H1 (cell line): ENCODE measurements at regions not wholly inside any gene's neighbourhood (a gene's known extent, or its start where the extent isn't known, plus 50 kb on each side); places are given as distances from the start of the nearest gene placed in this dataset.

Experiments used
- CTCF ChIA-PET: fragments of 300-600 bp; sonication (Branson Sonifier 250); formaldehyde crosslinking; loops from one replicate; lab custom pipeline; 2021; ENCODE audit not compliant: partially characterized antibody; lab: Charles Lee
- POLR2A ChIA-PET: fragments of 300-600 bp; sonication (Branson Sonifier 250); formaldehyde crosslinking; loops from one replicate; lab custom pipeline; 2021; ENCODE audit warnings: inconsistent platforms; ENCODE audit not compliant: partially characterized antibody; lab: Charles Lee
- DNase-seq, 2 experiments: peaks; one replicate each; pipeline versions ENCODE4 v3.0.0 to v3.0.0-alpha.2; 2010 to 2022; ENCODE audit warnings: low spot score in 2 of 2, low read depth in 1 of 2, mixed read lengths in 1 of 2
- FAIRE-seq: peaks from 2 replicates; lab custom pipeline; 2011; peaks lifted over from hg19 to GRCh38; lab: Jason Lieb, UNC
- H2AFZ ChIP-seq: 2 replicates; pipeline ENCODE4 v1.8.1; 2012; ENCODE audit warnings: low read length, inconsistent platforms
- H2AK5ac ChIP-seq: 2 replicates; pipeline ENCODE4 v1.6.1; 2013; ENCODE audit warnings: low read depth, low read length
- H2BK120ac ChIP-seq: replicated peaks from 2 replicates; pipeline ENCODE3; 2013; ENCODE audit warnings: low read depth, low read length, inconsistent platforms
- H2BK12ac ChIP-seq: 2 replicates; pipeline ENCODE4 v1.6.1; 2013; ENCODE audit warnings: low read depth, low read length
- H2BK15ac ChIP-seq: 2 replicates; pipeline ENCODE4 v1.6.1; 2013; ENCODE audit warnings: low read length
- H2BK20ac ChIP-seq: 2 replicates; pipeline ENCODE4 v1.6.1; 2013; ENCODE audit warnings: low read length
- H2BK5ac ChIP-seq: 2 replicates; pipeline ENCODE4 v1.6.1; 2013; ENCODE audit warnings: low read depth, low read length
- H3K14ac ChIP-seq: 2 replicates; pipeline ENCODE4 v1.6.1; 2013; ENCODE audit warnings: inconsistent platforms; ENCODE audit not compliant: insufficient read length
- H3K18ac ChIP-seq: 2 replicates; pipeline ENCODE4 v1.6.1; 2013; ENCODE audit warnings: low read length; ENCODE audit errors: extremely low read depth
- H3K23ac ChIP-seq: 2 replicates; pipeline ENCODE4 v1.6.1; 2013; ENCODE audit warnings: inconsistent platforms; ENCODE audit not compliant: insufficient read length
- H3K23me2 ChIP-seq: 2 replicates; pipeline ENCODE4 v1.6.1; 2013; ENCODE audit warnings: low read depth, low read length
- H3K27ac ChIP-seq: 2 replicates; pipeline ENCODE4 v1.6.1; 2011; ENCODE audit warnings: low read depth, low read length, inconsistent platforms
- H3K27me3 ChIP-seq, 4 experiments: replicated peaks in 1 of 4; 1 replicate in 1 of 4; 2 replicates in 3 of 4; pipeline versions ENCODE4 v1.6.1 to v1.8.1; 2011 to 2013; ENCODE audit warnings: low read length in 3 of 4, mild to moderate bottlenecking in 3 of 4, inconsistent platforms in 2 of 4, mixed read lengths in 2 of 4, moderate library complexity in 1 of 4; ENCODE audit not compliant: control insufficient read depth in 3 of 4, insufficient read depth in 3 of 4; ENCODE audit errors: extremely low read depth in 1 of 4
- H3K36me3 ChIP-seq, 4 experiments: 2 replicates each; pipeline versions ENCODE4 v1.6.1 to v1.8.1; 2011 to 2013; ENCODE audit warnings: mild to moderate bottlenecking in 4 of 4, low read length in 3 of 4, moderate library complexity in 2 of 4, control low read depth in 1 of 4, inconsistent platforms in 1 of 4; ENCODE audit not compliant: insufficient read depth in 4 of 4, control insufficient read depth in 2 of 4
- H3K4ac ChIP-seq: replicated peaks from 2 replicates; pipeline ENCODE3; 2013; ENCODE audit warnings: low read length, low read depth, mixed read lengths, inconsistent platforms; ENCODE audit not compliant: insufficient read length
- H3K4me1 ChIP-seq, 4 experiments: replicated peaks in 1 of 4; 1 replicate in 1 of 4; 2 replicates in 3 of 4; pipeline versions ENCODE4 v1.6.1 to v1.8.1; 2011 to 2013; ENCODE audit warnings: low read length in 3 of 4, inconsistent platforms in 2 of 4, mixed read lengths in 1 of 4; ENCODE audit not compliant: insufficient read depth in 4 of 4, control insufficient read depth in 3 of 4
- H3K4me2 ChIP-seq, 2 experiments: 2 replicates each; pipeline versions ENCODE4 v1.6.1 to v1.8.1; 2011 to 2013; ENCODE audit warnings: low read depth in 2 of 2, low read length in 2 of 2, control low read depth in 1 of 2, inconsistent platforms in 1 of 2, mild to moderate bottlenecking in 1 of 2; ENCODE audit not compliant: insufficient read depth in 1 of 2
- H3K4me3 ChIP-seq, 4 experiments: fragments of 200-600, 300-600 bp in 1 of 4; sonication (generic), shearing (Covaris generic), sonication (Bioruptor Twin) in 1 of 4; 2 replicates each; pipeline versions ENCODE4 v1.5.1 to v1.8.1; 2011 to 2016; ENCODE audit warnings: low read length in 4 of 4, low read depth in 3 of 4, control low read depth in 2 of 4, inconsistent platforms in 2 of 4, mild to moderate bottlenecking in 2 of 4, mixed read lengths in 1 of 4, moderate library complexity in 1 of 4; ENCODE audit not compliant: insufficient read depth in 2 of 4; ENCODE audit errors: extremely low read depth in 1 of 4
- H3K56ac ChIP-seq: replicated peaks from 2 replicates; pipeline ENCODE3; 2013; ENCODE audit warnings: low read depth, mild to moderate bottlenecking, mixed read lengths, low read length, inconsistent platforms; ENCODE audit not compliant: insufficient read length
- H3K79me1 ChIP-seq: 2 replicates; pipeline ENCODE4 v1.6.1; 2013; ENCODE audit warnings: low read depth, low read length, control low read depth
- H3K79me2 ChIP-seq, 2 experiments: 2 replicates each; pipeline versions ENCODE4 v1.6.1 to v1.8.1; 2012 to 2013; ENCODE audit warnings: low read length in 2 of 2, mild to moderate bottlenecking in 2 of 2, inconsistent platforms in 1 of 2; ENCODE audit not compliant: insufficient read depth in 2 of 2, control insufficient read depth in 1 of 2
- H3K9ac ChIP-seq, 4 experiments: replicated peaks in 1 of 4; 1 replicate in 1 of 4; 2 replicates in 3 of 4; pipeline versions ENCODE4 v1.6.1 to v1.8.1; 2011 to 2013; ENCODE audit warnings: low read depth in 3 of 4, low read length in 3 of 4, control low read depth in 2 of 4, mild to moderate bottlenecking in 2 of 4, moderate library complexity in 2 of 4, inconsistent platforms in 1 of 4; ENCODE audit errors: extremely low read depth in 1 of 4
- H3K9me3 ChIP-seq, 2 experiments: 2 replicates each; pipeline versions ENCODE4 v1.6.1 to v1.8.1; 2012 to 2013; ENCODE audit warnings: mild to moderate bottlenecking in 2 of 2, moderate library complexity in 2 of 2, control low read depth in 1 of 2, inconsistent platforms in 1 of 2, low read depth in 1 of 2, low read length in 1 of 2, mixed read lengths in 1 of 2; ENCODE audit not compliant: insufficient read depth in 2 of 2
- H4K20me1 ChIP-seq, 2 experiments: replicated peaks in 1 of 2; 2 replicates each; pipeline versions ENCODE3 to v1.8.1; 2011 to 2013; ENCODE audit warnings: inconsistent platforms in 2 of 2, low read length in 2 of 2, mild to moderate bottlenecking in 1 of 2; ENCODE audit not compliant: insufficient read depth in 2 of 2, control insufficient read depth in 1 of 2
- H4K5ac ChIP-seq: 2 replicates; pipeline ENCODE4 v1.6.1; 2013; ENCODE audit warnings: low read length, low read depth, mixed read lengths, inconsistent platforms; ENCODE audit not compliant: insufficient read length
- H4K8ac ChIP-seq: 2 replicates; pipeline ENCODE4 v1.8.0; 2013; ENCODE audit warnings: mild to moderate bottlenecking, moderate library complexity, low read length, inconsistent platforms; ENCODE audit not compliant: insufficient read depth; ENCODE audit errors: extremely low read depth
- H4K91ac ChIP-seq: replicated peaks from 2 replicates; pipeline ENCODE3; 2013; ENCODE audit warnings: low read length, mixed read lengths, inconsistent platforms; ENCODE audit not compliant: insufficient read length
- BCL11A ChIP-seq, 2 experiments: IDR thresholded peaks; one replicate each; pipeline ENCODE4 v1.6.1; 2011; ENCODE audit warnings: low read depth in 2 of 2, low read length in 2 of 2, mild to moderate bottlenecking in 2 of 2
- EGR1 ChIP-seq: IDR thresholded peaks from 2 replicates; pipeline ENCODE4 v1.6.1; 2011; ENCODE audit warnings: low read depth, low read length, borderline replicate concordance
- GABPA ChIP-seq: IDR thresholded peaks from 2 replicates; pipeline ENCODE4 v1.6.1; 2011; ENCODE audit warnings: mild to moderate bottlenecking, low read length, moderate library complexity, borderline replicate concordance; ENCODE audit not compliant: insufficient read depth
- GTF2F1 ChIP-seq: IDR thresholded peaks from 2 replicates; pipeline ENCODE4 v1.6.1; 2012; ENCODE audit warnings: low read depth, low read length, improper control_type of control experiment, borderline replicate concordance
- HDAC2 ChIP-seq, 2 experiments: fragments of 300-600 bp in 1 of 2; sonication (generic) in 1 of 2; IDR thresholded peaks; 2 replicates each; pipeline ENCODE4 v1.6.1; 2011 to 2012; ENCODE audit warnings: low read depth in 2 of 2, low read length in 2 of 2, mild to moderate bottlenecking in 2 of 2, moderate library complexity in 2 of 2, borderline replicate concordance in 1 of 2, inconsistent platforms in 1 of 2
- MAFK ChIP-seq: IDR thresholded peaks from 2 replicates; pipeline ENCODE4 v1.6.1; 2012; ENCODE audit warnings: low read depth, mild to moderate bottlenecking, improper control_type of control experiment, low read length
- POLR2AphosphoS5 ChIP-seq: IDR thresholded peaks from 2 replicates; pipeline ENCODE4 v1.6.1; 2011; ENCODE audit warnings: low read depth, low read length
- RAD21 ChIP-seq, 2 experiments: IDR thresholded peaks in 1 of 2; conservative IDR thresholded peaks in 1 of 2; 2 replicates each; pipeline ENCODE4 v1.6.1; 2011; ENCODE audit warnings: low read depth in 2 of 2, low read length in 2 of 2, improper control_type of control experiment in 1 of 2, inconsistent platforms in 1 of 2, mild to moderate bottlenecking in 1 of 2, moderate library complexity in 1 of 2
- RXRA ChIP-seq: IDR thresholded peaks from 2 replicates; pipeline ENCODE4 v1.6.1; 2011; ENCODE audit warnings: low read depth, mild to moderate bottlenecking, low read length, moderate library complexity; ENCODE audit not compliant: insufficient read depth
- SIN3A ChIP-seq, 2 experiments: IDR thresholded peaks in 1 of 2; conservative IDR thresholded peaks in 1 of 2; 2 replicates each; pipeline ENCODE4 v1.6.1; 2011 to 2012; ENCODE audit warnings: low read length in 2 of 2, improper control_type of control experiment in 1 of 2, low read depth in 1 of 2, mild to moderate bottlenecking in 1 of 2
- TAF7 ChIP-seq: optimal IDR thresholded peaks from 2 replicates; pipeline ENCODE3; 2011; ENCODE audit warnings: low read depth, mild to moderate bottlenecking, inconsistent platforms, low read length, moderate library complexity, borderline replicate concordance
- TCF12 ChIP-seq: IDR thresholded peaks from 2 replicates; pipeline ENCODE4 v1.6.1; 2011; ENCODE audit warnings: low read depth, mild to moderate bottlenecking, low read length
- USF2 ChIP-seq: IDR thresholded peaks from 2 replicates; pipeline ENCODE4 v1.6.1; 2011; ENCODE audit warnings: low read length, improper control_type of control experiment

- Histone ChIP-seq H3K18ac (no peak overlapping the region), H2AFZ (no peak overlapping the region), H3K4ac (no peak overlapping the region), H2BK12ac (no peak overlapping the region), H4K8ac (no peak overlapping the region), H3K79me1 (no peaks in the 10 kb centered on the region), H4K5ac (no peak overlapping the region), H3K4me1 (no peaks in the 10 kb centered on the region; a peak in 2 of 7 replicates), H3K4me2 (no peak overlapping the region), H2BK5ac (no peak overlapping the region), H2BK120ac (no peak overlapping the region), H3K9me3 (no peaks in the 10 kb centered on the region), H3K14ac (no peak overlapping the region), H4K20me1 (no peaks in the 10 kb centered on the region), H4K91ac (no peak overlapping the region), H3K27me3 (no peaks in the 10 kb centered on the region), H2BK15ac (no peak overlapping the region), H2BK20ac (no peak overlapping the region), H3K79me2 (no peaks in the 10 kb centered on the region), H3K56ac (no peak overlapping the region), H3K4me3 (no peak overlapping the region), H3K27ac (no peak overlapping the region), H3K23me2 (no peaks in the 10 kb centered on the region), H3K9ac (no peak overlapping the region), H3K23ac (no peak overlapping the region), H2AK5ac (no peak overlapping the region), H3K36me3 (no peaks in the 10 kb centered on the region)
- DNase-seq (no peak), FAIRE-seq (no peak)
- ChIA-PET POLR2A (interaction anchor here (0.7 kb wide), 1 partner anchor 12 kb away, joined by 4 read pairs; no protein-coding TSS in a partner anchor), CTCF (interaction anchor here (0.7 to 1.3 kb wide), 3 partner anchors 14 to 379 kb away, joined by 3 to 4 read pairs (median 4); no protein-coding TSS in a partner anchor)
- no peak for TF ChIP-seq BCL11A (IDR thresholded peaks at IDR 0.05; ENCODE audit: low read depth in 2 of 2, low read length in 2 of 2)
- TF ChIP-seq USF2 = no peak
- TF ChIP-seq HDAC2 (IDR thresholded peaks at IDR 0.05; ENCODE audit: borderline replicate concordance in 1 of 2, low read depth in 2 of 2, low read length in 2 of 2) = no peak
- no peak for TF ChIP-seq GABPA
- TF ChIP-seq TCF12 = no peak
- no peak for TF ChIP-seq MAFK
- no peak for TF ChIP-seq SIN3A (conservative IDR thresholded peaks at IDR 0.05 in 1 of 2, IDR thresholded peaks at IDR 0.05 in 1 of 2; ENCODE audit: low read depth in 1 of 2, low read length in 2 of 2)
- TF ChIP-seq RAD21 (IDR thresholded peaks at IDR 0.05 in 1 of 2, conservative IDR thresholded peaks at IDR 0.05 in 1 of 2; ENCODE audit: low read depth in 2 of 2, low read length in 2 of 2) = no peak
- no peak for TF ChIP-seq TAF7
- no peak for TF ChIP-seq GTF2F1
- no peak for TF ChIP-seq POLR2AphosphoS5
- TF ChIP-seq RXRA = no peak
- TF ChIP-seq EGR1 = no peak
These were observed 149.9 kb upstream of the ZNF648 start for GRCh38 chr1:182211386-182211785.
